ENCODE measurements at regions not wholly inside any gene's neighbourhood (a gene's known extent, or its start where the extent isn't known, plus 50 kb on each side); places are given as distances from the start of the nearest gene placed in this dataset.

GRCh38 chr16:9663588-9663987, 518.6 kb downstream of the GRIN2A start:
- CTCF ChIA-PET: no interaction called here
- BruUV-seq (replicated peaks): no TSS peak
- H3K27ac ChIP-seq (ENCODE audit: insufficient read depth, low read depth, low read length): no peak overlapping the region
- H3K9me1 ChIP-seq (replicated peaks; ENCODE audit: control insufficient read depth, extremely low read depth, insufficient read depth, low read length): no peaks in the 10 kb centered on the region
- H3K4me1 ChIP-seq (ENCODE audit: control insufficient read depth, extremely low read depth, insufficient read depth, low read length): no peaks in the 10 kb centered on the region
- H4K20me1 ChIP-seq (replicated peaks; ENCODE audit: control insufficient read depth, extremely low read depth, insufficient read depth, low read length): no peaks in the 10 kb centered on the region
- no peak overlapping the region for H3K4me3 ChIP-seq (replicated peaks in 1 of 3; ENCODE audit: insufficient read depth in 1 of 3, low read depth in 1 of 3, low read length in 3 of 3)
- H3K9ac ChIP-seq (replicated peaks; ENCODE audit: extremely low read depth, insufficient read depth, low read length): no peak overlapping the region
- DNase-seq (ENCODE audit: low read depth, low spot score) (no peak), FAIRE-seq (no peak)
- H3K79me2 ChIP-seq (ENCODE audit: control insufficient read depth, insufficient read depth, low read length): no peaks in the 10 kb centered on the region
- POLR2A ChIA-PET: no interaction called here
- no peak overlapping the region for H2AFZ ChIP-seq (ENCODE audit: low read depth, low read length)
- H3K36me3 ChIP-seq (ENCODE audit: control insufficient read depth in 2 of 2, extremely low read depth in 1 of 2, insufficient read depth in 2 of 2, low read length in 2 of 2): no peaks in the 10 kb centered on the region
- no peaks in the 10 kb centered on the region for H3K9me3 ChIP-seq (replicated peaks; ENCODE audit: control insufficient read depth, insufficient read depth, low read length)
- no peaks in the 10 kb centered on the region for H3K27me3 ChIP-seq (ENCODE audit: control insufficient read depth in 2 of 2, insufficient read depth in 2 of 2, low read length in 2 of 2)
- dilution Hi-C loops (cut with MboI; ENCODE audit: extremely low pct_ligation_motif_present, low sequenced_read_pairs): no loop called here
- TF ChIP-seq POLR2A (IDR thresholded peaks at IDR 0.05; ENCODE audit: low read depth, low read length) (no peak), CTCF (IDR thresholded peaks at IDR 0.05; ENCODE audit: extremely low read depth in 1 of 2, insufficient read depth in 1 of 2, low read depth in 1 of 2, low read length in 2 of 2) (no peak), MYC (IDR thresholded peaks at IDR 0.05; ENCODE audit: low read depth, low read length) (no peak)
- intact Hi-C loops (cut with micrococcal nuclease): no loop called here
- no peak overlapping the region for H3K4me2 ChIP-seq (ENCODE audit: insufficient read depth, low read length)

GRCh38 chr16:9665851-9666271, 516.4 kb downstream of the GRIN2A start:
- dilution Hi-C loops (cut with MboI; ENCODE audit: extremely low pct_ligation_motif_present, low sequenced_read_pairs) (no loop called here), intact Hi-C loops (cut with micrococcal nuclease) (no loop called here)
- no peak overlapping the region for H3K9ac ChIP-seq (replicated peaks; ENCODE audit: extremely low read depth, insufficient read depth, low read length)
- H3K9me3 ChIP-seq (replicated peaks; ENCODE audit: control insufficient read depth, insufficient read depth, low read length): no peaks in the 10 kb centered on the region
- no peak overlapping the region for H3K4me2 ChIP-seq (ENCODE audit: insufficient read depth, low read length)
- no peak overlapping the region for H3K27ac ChIP-seq (ENCODE audit: insufficient read depth, low read depth, low read length)
- no peaks in the 10 kb centered on the region for H3K27me3 ChIP-seq (ENCODE audit: control insufficient read depth in 2 of 2, insufficient read depth in 2 of 2, low read length in 2 of 2)
- POLR2A ChIA-PET: no interaction called here
- no peak for FAIRE-seq
- H3K36me3 ChIP-seq (ENCODE audit: control insufficient read depth in 2 of 2, extremely low read depth in 1 of 2, insufficient read depth in 2 of 2, low read length in 2 of 2): no peaks in the 10 kb centered on the region
- no peak for TF ChIP-seq MYC (IDR thresholded peaks at IDR 0.05; ENCODE audit: low read depth, low read length)
- no peak for TF ChIP-seq POLR2A (IDR thresholded peaks at IDR 0.05; ENCODE audit: low read depth, low read length)
- no peak for TF ChIP-seq GATA2 (IDR thresholded peaks at IDR 0.05; ENCODE audit: insufficient read depth, insufficient read length, low read depth, low read length)
- no peak for TF ChIP-seq FOS (IDR thresholded peaks at IDR 0.05; ENCODE audit: borderline replicate concordance, insufficient read depth, low read length)
- TF ChIP-seq CTCF (IDR thresholded peaks at IDR 0.05; ENCODE audit: extremely low read depth in 1 of 2, insufficient read depth in 1 of 2, low read depth in 1 of 2, low read length in 2 of 2): no peak
- no peak for TF ChIP-seq MAX (IDR thresholded peaks at IDR 0.05; ENCODE audit: insufficient read depth, insufficient read length)
- TF ChIP-seq EZH2 (IDR thresholded peaks at IDR 0.05; ENCODE audit: borderline replicate concordance, low read depth, low read length, severe bottlenecking): no peak
- TF ChIP-seq JUN (IDR thresholded peaks at IDR 0.05; ENCODE audit: borderline replicate concordance, insufficient read depth, insufficient read length, low read depth): no peak
- TF ChIP-seq POLR2AphosphoS5 (IDR thresholded peaks at IDR 0.05; ENCODE audit: insufficient read depth, low read depth, low read length): no peak
- H2AFZ ChIP-seq (ENCODE audit: low read depth, low read length): no peak overlapping the region
- CTCF ChIA-PET: no interaction called here
- H3K4me1 ChIP-seq (ENCODE audit: control insufficient read depth, extremely low read depth, insufficient read depth, low read length): no peaks in the 10 kb centered on the region
- no peaks in the 10 kb centered on the region for H3K9me1 ChIP-seq (replicated peaks; ENCODE audit: control insufficient read depth, extremely low read depth, insufficient read depth, low read length)
- H4K20me1 ChIP-seq (replicated peaks; ENCODE audit: control insufficient read depth, extremely low read depth, insufficient read depth, low read length): no peaks in the 10 kb centered on the region
- no peak overlapping the region for H3K4me3 ChIP-seq (replicated peaks in 1 of 3; ENCODE audit: insufficient read depth in 1 of 3, low read depth in 1 of 3, low read length in 3 of 3)
- H3K79me2 ChIP-seq (ENCODE audit: control insufficient read depth, insufficient read depth, low read length): no peaks in the 10 kb centered on the region
- no peak for DNase-seq (ENCODE audit: low read depth, low spot score)
- BruUV-seq (replicated peaks): no TSS peak
